ENCODE measurements at regions not wholly inside any gene's neighbourhood (a gene's known extent, or its start where the extent isn't known, plus 50 kb on each side); places are given as distances from the start of the nearest gene placed in this dataset.
"Not testable (repeated sequence)": the region's sequence is repeated elsewhere in the genome, so short reads cannot be mapped to it uniquely, and the experiment has no call there.

DNA sequence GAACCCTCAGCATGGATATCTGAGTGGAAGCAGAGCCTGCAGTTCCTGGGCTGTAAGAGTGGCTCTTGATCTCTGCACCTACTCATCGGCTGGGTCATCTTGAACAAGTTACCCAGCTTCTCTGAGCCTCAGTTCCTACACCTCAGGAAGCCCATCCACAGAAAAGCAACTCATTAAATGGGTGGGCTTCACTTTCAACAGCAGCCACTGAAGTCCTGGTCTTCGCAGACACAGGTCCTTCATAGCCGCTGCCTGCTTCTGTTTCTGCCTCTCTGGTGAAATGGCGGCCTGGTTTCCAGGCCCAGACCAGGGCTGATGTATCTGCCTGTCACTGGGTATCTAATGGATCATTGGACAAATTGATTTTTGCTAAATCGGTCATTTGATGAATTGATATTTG, 571.4 kb downstream of the PTPRU start:
- no peak for DNase-seq (ENCODE audit: low read depth, low spot score)

DNA sequence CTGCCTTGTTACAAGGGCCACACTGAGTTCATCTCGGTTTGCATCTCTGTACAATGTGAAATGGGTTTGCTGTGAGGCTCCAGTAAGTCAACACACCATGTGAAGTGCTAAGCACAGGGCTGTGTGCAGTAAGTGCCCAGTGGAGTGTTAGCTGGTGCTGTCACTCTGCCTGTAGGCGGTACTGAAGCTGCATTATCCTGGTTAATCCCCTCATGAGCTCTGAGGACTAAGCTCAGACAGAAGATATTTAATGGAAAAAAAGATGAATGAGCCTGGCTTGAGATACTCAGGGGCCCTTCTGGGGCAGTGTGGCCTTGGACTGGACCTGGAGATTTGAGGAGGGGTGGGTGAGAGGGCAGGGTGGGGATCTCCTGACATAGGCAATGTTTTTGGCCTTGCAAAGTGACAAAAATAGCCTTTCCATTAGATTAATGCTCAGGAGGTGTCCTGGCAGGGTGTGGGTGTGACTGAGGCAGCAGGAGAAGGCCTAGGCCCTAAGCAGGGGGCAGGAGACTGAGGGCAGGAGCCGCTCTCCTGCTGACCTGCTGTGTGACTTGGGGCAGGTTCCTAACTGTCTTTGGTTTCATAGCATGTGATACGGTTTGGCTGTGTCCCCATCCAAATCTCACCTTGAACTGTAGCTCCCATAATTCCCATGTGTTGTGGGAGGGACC, 570.5 kb downstream of the PTPRU start:
- no peak for DNase-seq (ENCODE audit: low read depth, low spot score)

DNA sequence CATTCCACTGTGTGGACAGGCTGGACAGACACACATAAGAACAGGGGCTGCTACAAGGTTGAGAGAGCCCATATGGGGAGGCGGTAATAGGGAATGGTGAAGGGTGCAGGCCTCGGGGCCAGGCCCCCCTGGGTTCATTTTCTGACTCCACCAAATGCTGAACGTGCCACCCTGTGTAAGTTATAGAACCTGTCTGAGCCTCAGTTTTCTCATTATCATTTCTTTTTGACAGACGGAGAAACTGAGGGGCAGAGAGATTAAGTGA, 569.5 kb downstream of the PTPRU start:
- DNase-seq (ENCODE audit: low read depth, low spot score): no peak

- no peak for DNase-seq (ENCODE audit: low read depth, low spot score)
These were observed 569.0 kb downstream of the PTPRU start for GRCh38 chr1:29805122-29805895.

DNA sequence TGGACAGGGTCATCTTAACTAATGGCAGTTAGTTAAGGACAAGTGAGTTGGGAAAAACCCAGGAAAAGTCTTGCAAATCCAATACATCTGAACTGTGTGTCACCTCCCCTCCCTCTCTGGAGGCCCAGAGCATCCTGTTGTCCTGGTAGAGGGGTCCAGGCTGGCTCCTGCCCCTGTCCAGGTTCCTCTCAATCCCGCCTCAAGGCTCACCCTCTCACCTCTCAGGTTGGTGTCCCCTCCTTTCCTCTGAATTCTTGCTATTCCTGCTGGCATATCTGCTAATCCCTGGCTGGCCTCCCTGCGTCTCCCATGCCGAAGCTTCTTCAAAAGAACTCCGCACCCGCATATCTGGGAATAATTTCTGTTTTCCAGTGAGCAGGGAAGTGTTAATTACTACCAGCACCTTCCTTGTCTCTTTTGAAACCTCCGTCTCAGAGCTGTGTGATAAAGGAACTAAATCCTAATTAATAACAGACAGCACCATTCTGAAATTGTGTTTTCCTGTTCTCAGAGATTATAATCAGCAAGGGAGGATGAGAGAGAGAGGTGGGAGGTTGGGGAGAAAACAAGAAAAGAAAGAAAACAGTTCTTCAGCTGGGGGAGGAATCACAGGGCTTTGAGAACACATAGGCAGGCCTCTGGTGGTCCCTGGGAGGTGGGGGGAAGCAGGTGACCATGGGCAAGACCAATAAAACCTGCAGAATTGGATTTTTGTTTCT, 568.0 kb downstream of the PTPRU start:
- no peak for DNase-seq (ENCODE audit: low read depth, low spot score)

- no peak for DNase-seq (ENCODE audit: low read depth, low spot score)
These were observed 567.2 kb downstream of the PTPRU start for GRCh38 chr1:29803486-29803885.

GRCh38 chr1:29802181-29803068, 566.1 kb downstream of the PTPRU start:
- no peak for DNase-seq (ENCODE audit: low read depth, low spot score)

DNA sequence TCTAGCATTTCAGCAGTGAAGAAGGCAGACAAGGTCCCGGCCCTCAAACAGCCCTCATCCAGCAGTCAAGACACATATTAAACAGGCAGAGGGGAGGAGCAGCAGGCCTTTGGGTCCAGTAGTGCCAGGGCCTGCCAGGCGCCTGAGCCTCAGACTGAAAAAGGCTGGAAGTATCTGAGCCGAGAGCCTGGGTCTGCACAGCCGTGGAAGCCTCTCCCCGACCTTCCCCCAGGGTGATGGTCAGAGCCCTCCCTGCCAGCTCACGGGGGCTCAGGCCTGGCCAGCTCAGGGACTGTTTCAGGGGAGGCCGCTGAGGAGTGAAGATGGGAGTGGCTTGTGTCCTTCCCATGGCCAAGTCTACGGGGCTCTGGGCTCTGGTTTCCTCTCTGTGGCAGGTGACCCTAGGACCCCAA, 565.2 kb downstream of the PTPRU start:
- no peak for DNase-seq (ENCODE audit: low read depth, low spot score)

DNA sequence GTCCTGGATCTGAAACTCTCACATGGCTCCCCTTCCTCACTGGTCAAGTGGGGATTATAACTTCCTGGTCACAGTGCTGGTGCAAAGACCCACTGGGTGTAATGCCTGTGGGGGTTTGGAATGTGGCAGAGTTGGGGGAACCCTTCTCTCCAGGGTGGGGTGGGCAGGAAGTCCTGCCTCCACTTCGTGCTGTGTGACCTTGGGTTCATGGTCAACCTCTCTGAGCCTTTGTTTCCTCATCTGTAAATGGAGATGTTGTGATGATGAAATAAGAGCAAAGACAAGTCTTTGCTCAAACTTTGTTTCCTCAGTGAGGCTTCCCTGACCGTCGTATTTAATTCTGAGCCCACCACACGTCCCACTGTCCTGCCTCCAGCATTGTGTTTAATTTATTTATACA, 564.7 kb downstream of the PTPRU start:
- no peak for DNase-seq (ENCODE audit: low read depth, low spot score)

GRCh38 chr1:29800522-29800956, 564.2 kb downstream of the PTPRU start:
- DNase-seq (ENCODE audit: low read depth, low spot score): no peak

DNA sequence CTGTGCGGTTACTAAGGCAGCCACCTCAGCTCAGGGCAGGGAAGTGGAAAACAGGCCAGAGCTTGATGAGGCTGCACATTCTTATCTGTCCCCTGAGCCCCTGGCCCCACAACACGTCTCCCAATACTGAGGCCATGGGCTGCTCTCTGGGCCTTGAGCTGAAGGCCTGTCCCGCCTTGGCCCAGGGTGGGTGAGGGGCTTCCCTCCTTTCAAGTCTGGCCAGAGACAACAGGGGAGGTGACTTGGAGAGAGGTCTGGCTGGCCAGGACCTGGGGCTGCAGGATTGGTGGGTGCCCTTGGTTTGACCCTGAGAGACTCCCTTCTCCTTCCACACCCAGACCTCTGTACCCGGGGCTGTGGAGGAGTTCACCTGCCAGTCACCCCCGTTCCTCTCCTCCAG, 563.8 kb downstream of the PTPRU start:
- no peak for DNase-seq (ENCODE audit: low read depth, low spot score)

DNA sequence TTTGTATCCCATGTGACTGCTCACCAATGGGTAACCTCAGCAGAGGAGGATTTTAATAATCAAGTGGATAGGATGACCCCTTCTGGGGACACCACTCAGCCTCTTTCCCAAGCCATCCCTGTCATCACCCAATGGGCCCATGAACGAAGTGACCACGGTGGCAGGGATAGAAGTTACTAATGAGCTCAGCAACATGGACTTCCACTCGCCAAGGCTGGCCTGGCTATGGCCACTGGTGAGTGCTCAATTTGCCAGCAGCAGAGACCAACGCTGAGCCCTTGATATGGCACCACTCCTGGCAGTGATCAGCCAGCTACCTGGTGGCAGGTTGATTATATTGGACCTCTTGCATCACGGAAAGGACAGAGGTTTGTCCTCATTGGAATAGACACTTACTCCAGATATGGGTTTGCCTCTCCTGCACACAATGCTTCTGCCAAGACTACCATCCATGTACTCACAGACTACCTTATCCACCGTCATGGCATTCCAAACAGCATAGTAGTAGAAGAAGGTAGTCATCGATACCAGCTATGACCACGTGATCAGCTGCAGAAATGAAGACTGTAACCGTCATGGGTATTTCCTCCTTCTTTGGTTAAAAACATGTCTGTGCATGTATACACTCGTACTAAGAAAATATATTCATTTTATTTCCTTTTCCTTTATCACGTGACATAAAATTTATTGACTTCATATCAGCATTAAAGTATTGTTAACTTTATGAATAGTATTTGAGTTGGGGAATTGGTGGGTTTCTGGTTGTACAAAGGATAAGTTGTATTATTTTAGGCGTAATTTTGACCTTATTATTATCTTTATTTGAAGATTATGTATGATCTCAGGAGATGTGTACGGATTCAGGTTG, 562.6 kb downstream of the PTPRU start:
- no peak for DNase-seq (ENCODE audit: low read depth, low spot score)

DNA sequence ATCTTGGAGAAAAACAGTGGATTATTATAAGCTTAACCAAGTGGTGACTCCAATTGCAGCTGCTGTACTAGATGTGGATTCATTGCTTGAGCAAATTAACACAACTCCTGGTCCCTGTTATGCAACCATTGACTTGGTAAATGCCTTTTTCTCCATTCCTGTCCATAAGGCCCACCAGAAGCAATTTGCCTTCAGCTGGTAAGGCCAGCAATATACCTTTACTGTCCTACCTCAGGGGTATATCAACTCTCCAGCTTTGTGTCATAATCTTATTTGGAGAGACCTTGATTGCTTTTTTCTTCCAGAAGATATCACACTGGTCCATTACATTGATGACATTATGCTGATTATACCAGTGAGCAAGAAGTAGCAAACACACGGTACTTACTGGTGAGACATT, 560.8 kb downstream of the PTPRU start:
- DNase-seq (ENCODE audit: low read depth, low spot score): not testable (repeated sequence)

DNA sequence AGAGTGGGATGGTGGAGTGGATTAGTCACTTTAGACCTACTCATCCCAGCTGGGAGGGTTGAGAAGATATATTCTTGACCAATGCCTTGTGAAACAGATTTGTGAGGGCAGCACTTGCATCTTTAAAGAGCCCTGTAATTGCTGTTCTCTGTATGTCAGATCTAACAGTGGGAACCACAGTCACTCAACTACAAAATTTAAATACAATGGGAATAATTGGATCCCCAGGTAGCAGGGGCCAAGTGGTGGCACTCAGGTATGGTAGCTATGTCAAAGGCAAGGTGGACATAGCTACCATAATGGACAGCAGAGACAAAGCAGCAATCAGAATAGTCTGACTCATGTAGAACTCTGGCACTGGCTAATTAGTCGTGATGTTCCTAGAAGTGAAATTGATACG, 559.6 kb downstream of the PTPRU start:
- DNase-seq (ENCODE audit: low read depth, low spot score): not testable (repeated sequence)

- no peak for DNase-seq (ENCODE audit: low read depth, low spot score)
These were observed 557.5 kb downstream of the PTPRU start for GRCh38 chr1:29793653-29794348.

DNA sequence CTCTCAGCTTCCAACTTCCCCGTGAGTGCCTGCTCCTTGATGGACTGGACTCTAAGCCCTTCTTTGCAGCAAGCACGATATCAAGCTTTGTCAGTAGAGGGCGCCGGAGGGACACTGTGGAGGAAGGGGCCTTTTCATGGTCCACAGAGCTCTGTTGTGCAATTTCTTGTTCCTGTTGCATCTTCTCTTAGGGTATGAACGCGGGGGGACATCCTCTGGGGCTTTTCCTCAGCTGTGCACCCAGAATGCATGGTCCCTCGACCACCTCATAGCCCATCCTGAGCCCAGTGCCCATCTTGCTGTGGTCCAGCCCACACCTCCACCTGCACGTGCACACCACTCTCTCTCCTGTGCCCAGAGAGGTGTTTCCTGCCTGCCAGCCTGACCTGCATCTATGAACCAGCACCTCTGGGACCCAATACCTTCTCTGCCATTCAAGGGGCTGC, 556.8 kb downstream of the PTPRU start:
- peak; percentile 90 for DNase-seq (ENCODE audit: low read depth, low spot score)

DNA sequence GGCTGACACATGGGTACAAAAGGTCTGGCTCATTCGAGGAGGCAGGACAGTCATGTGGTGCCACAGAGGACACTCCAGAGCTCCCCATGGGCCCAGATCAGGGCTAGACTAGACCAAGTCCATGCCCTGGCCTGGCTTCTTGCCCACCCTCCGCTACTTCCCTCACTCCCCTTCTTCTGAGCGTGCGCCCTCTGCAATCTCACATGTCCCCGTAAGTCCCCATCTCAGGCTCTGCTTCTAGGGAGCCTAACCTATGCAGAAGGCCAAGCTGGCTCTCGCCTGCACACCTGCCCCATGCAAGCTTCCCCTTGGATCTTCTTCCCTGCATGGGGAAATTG, 553.6 kb downstream of the PTPRU start:
- no peak for DNase-seq (ENCODE audit: low read depth, low spot score)

DNA sequence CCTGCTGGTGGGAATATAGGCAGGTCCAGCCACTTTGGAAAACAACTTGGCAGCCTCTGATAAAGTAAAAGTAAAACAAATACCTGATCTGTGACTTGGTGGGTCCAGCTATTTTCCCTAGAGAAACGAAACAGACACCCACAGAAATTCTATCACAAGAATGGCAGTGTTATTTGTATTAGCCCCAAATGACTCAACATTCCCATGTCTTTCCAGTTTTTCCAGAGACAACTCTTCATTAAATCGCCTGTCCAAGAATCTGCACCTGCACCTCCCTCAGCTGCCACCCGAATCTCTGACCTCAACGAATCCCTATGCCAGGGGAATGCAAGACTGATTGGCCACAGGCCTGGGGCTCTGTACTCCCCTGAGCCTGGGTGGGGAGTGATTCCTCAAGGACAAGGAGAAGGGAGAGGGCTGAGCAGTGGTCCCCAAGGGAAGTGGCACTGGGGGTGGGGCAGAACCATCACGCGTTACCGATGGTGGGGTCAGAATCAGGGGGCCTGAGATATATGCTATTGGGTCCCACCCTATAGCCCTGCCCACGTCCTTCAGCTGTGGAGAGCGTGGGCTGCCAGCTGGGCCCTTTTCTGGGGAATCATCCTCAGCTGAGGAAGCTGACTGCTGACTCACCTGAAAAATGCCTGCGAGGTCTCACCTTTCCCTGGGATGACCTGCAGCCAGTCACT, 553.0 kb downstream of the PTPRU start:
- DNase-seq (ENCODE audit: low read depth, low spot score): no peak

DNA sequence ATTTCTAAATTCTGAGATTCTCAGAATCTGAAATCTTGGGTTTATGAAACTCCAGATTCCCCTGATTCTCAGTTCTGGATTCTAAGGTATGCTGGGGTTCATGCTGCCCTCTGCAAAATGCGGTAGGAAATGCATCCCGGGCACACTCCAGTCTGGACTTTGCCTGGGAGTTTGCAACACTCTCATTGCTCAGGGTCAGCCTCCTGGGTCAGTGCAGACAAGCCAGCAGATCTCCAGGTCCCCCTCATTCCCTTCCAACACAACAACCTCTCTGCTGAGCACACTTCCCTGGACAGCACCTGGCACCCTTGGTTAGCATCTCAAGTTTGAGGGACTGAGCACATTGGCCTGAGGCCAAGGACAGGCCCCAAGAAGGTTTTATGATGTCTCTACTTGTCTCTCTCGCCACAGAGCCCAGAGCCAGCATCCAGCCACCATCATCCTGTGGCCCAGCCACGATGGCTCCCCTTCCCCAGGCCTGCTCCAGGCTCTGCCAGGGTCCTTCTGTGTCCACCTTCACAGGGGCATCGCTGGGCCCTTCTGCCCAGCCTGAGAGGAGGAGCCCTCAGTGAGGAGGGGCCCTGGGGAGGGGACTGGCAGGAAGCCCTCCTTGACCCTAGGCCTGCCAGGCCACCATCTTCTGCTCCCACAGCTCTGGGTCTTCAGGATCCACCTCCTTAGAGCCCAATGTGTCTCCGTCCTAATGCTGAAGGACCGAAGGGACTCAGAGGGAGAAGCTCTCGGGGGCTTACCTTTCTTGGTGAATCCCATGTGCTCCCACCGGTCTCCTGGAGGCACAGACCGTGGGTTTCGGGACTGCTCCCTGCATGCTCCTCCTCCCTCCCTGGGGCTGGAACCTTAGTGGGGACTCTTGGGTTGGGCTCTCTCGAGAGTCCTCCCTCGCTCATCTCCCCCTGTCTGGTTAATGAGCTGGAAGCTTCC, 550.7 kb downstream of the PTPRU start:
- no peak for DNase-seq (ENCODE audit: low read depth, low spot score)
